Superior temporal gyrus (tissue), 1 donor: ENCODE measurements at regions not wholly inside any gene's neighbourhood (a gene's known extent, or its start where the extent isn't known, plus 50 kb on each side); places are given as distances from the start of the nearest gene placed in this dataset.

Source experiments
- DNase-seq: peaks from one replicate; pipeline ENCODE4 v3.0.0-alpha.2; 2016; ENCODE audit errors: extremely low spot score

DNA sequence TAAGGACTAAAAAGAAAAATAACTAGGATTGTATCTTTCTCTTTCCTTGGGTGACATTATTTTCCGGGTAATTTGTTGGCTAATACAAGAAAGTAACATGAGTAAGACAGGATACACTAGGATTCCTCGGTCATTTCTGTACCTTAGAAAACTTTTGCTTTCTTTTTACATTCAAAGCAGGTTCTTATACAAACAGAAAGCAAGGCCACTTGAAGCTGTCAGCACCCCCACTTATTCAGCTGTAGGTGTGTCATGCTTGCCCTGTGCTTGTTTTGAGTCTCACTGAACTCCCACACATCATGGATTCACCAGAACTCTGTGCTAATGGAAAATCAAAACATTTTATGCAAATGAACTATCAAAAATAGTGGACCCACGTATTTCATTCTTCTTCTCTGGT is 266.8 kb upstream of the CLEC14A start:
- DNase-seq, result no peak

DNA sequence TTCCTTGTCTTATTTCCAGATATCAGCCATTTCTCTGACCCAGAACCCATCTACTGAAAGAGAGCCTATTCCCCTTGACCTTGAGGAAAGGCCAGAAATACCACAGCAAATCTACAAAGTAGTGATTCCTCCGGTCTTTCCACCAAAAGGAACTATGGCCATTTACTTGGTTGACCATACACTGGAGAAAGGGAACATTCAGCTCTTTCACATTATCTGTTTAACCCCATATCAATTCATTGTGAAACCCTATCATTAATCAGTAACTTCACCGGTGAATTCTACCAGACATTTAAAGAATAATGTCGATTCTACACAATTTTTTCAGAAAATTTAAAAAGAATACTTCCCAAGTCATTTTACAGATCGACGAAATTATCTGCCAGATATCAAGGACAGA is 265.7 kb upstream of the CLEC14A start:
- DNase-seq, result no peak

DNA sequence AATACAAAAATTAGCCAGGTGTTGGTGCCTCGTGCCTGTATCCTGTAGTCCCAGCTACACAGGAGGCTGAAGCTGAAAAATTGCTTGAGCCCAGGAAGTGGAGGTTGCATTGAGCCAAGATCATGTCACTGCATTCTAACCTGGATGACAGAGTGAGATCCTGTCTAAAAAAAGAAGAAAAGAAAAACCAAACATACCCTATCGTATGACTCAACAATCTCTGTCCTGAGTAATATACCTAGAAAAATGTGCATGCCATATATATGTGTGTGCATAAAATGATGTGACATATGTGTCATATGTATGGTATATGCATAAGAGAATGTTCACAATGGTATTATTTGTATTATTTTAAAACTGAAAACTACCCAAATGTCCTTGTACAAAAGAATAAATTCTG is 261.5 kb upstream of the CLEC14A start:
- no peak for DNase-seq

DNA sequence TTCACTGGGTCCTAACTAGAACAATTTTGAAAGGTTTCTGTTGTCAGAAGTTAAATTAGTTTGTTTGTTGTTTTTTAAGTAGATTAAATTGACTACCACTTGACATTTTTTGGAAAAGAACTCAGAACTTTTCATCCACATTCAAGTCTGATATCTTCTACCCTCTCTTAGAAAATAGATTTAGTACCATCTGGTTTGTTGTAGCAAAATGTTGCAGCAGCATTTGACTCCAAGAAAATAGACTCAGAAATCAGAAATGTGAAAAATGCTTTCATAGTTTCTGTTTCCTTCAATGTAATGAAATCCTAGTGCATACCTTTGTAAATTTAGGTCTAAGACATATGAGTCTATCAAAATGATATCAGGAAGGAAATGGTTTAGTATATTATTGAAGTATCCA is 256.3 kb upstream of the CLEC14A start:
- DNase-seq, result no peak

DNA sequence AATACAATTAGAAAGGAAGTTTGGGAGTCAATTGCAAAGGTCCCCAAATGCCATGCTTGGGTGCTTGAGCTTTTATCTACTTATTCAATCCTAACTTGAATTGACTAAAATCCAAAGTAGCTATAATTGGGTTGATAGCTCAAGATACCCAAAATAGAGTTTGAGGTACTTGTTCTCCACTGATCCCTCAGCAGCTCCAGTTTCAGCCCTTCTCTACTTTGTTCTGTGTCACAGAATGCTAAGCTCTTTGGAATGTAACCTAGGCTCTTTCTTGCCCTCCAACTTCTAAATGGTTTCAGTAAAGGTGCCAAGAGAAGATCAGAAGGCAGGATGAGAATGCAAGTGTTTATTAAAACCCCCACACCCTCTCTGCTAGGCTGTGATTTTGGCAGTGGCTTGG is 251.4 kb upstream of the CLEC14A start:
- no peak for DNase-seq

DNA sequence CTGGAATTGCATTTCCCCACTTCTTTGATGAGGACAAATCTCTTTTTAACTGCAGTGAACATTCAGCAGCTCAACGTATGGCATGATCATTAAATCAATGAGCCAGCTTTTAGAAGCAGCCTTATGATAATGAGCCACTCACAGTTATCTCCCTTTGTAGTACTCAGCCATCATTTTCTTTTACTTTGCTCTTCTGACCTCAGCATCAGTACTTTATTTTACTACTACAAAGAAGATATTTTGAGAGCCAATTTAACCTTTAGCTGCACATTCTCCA is 250.0 kb upstream of the CLEC14A start:
- no peak for DNase-seq

DNA sequence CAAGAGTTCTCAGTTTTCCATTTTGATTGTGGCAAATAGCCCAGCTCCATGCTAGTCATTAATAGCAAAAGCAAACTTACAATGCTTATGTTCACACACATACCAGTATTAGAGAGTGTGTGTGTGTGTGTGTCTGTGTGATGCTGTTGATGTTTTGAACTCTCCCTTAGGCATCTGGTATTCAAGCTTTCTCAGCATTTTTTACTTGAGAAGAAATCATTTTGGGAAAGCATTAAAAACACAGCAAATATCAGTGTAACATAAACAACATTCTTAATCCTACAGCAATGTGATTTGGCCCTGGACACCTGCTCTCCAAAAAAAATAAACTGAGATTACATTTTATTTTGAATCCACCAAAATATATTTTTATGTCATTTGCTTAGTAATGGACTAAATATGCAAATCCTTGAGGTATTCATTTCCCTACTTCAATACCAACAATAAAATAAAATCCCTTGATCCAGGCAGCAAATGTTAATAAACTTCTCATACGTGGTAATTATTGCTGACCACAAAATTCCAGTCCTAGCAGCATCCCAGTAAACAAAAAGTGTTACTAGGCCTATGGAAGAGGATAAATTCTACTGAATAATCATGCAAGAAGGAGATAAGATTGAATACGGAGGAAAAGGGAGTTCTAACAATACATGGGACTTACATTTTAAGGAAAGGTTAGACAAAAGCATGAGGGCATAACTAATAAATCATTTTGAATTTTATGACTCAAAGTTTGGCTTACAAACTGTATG is 249.5 kb upstream of the CLEC14A start:
- DNase-seq, result no peak

DNA sequence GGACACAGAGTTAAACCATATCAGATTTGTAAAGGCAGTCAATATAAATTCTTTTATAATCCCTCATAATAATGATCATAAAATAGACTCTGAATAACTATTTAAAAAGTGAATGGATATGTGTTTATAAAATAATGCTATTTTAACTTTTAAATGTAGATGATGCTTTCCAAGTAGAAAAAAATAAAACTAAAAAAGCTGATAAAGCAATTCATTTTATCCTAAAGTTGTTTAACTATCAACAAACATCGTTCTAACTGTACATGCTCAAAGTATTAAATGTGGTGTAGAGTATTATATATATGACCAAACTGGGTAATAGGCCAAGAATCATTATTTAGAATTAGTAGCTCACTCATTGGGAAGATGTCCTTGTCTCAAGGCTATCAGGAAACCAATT is 248.3 kb upstream of the CLEC14A start:
- no peak for DNase-seq

DNA sequence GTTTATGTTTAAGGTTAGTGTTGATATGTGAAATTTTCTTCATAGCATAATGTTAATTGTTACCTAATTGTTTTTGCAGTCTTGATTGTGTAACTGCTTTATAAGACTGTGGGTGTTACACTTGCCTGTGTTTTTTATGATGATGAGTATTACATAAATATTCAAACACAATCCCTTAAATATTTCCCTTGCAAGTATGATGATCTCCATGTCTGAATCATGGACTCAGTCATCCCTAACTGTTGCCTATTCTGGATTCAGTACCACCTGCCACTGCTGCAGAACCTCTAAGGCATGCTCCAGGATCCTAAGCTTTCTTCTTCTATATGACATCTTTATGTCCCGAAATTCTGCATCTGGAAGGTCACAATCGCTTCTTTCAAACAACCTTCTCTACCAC is 246.3 kb upstream of the CLEC14A start:
- no peak for DNase-seq

DNA sequence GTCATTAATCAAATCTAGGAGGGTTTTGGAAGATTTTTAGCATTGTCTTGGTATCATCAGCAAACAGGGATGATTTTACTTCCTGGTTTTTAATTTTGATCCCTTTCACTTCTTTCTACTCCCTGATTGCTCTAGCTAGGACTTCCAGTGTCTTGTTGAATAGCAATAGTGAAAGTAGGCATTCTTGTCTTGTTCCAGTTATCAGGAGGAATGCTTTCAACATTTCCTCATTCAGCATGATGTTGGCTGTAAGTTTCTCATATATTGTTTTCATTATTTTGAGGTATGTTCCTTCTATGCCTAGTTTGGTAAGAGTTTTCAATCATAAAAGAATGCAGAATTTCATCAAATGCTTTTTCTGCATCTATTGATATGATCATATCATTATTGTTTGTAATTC is 244.2 kb upstream of the CLEC14A start:
- DNase-seq, result no peak

DNA sequence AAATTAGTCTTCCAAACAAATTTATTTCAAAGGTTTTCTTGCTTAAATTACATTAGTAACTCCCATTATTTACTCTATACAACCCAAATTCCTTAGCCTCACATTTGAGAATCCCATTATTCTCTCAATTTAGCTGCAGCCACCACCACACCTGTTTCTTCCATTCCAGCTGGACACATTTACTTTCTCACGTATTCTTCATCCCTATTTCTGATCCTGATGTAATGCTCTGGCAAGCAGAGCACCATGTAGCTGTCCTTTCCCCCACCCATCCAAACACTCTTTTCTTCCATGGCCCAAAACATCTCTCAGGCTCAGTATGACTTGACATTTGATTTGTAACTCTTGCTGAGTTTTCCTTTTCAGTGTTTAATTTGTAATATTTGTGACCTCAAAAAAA is 240.2 kb upstream of the CLEC14A start:
- DNase-seq, result no peak

DNA sequence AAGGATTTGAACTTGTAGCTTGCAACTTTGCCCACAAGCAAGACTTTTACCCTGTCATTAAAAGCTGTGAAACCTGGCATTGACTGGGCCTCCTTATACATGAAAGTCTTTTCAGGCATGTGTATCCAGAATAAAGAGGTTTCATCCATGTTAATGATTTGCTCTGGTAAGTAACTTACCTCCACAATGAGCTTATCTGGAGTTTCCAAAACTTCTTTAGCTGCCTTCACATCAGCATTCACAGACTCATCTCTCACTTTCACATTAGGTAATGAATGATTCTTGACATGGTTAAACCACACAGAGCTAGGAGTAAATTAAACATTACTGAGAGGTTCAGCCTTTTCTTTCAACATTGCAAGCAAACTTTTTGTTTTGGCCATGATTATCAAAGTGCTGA is 234.4 kb upstream of the CLEC14A start:
- DNase-seq, result no peak

DNA sequence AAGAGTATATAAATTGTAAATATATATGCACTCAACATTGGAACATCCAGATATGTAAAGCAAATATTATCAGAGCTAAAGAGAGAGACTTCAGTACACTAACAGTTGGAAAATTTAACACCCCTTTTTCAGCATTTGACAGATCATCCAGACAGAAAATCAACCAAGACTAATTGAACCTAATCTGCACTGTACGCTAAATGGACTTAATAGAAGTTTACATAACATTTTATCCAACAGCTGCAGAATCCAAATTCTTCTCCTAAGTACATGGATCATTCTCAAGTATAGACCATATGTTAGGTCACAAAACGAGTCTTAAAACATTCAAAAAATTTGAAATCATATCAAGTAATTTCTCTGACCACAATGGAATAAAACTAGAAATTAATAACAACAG is 229.1 kb upstream of the CLEC14A start:
- no peak for DNase-seq

DNA sequence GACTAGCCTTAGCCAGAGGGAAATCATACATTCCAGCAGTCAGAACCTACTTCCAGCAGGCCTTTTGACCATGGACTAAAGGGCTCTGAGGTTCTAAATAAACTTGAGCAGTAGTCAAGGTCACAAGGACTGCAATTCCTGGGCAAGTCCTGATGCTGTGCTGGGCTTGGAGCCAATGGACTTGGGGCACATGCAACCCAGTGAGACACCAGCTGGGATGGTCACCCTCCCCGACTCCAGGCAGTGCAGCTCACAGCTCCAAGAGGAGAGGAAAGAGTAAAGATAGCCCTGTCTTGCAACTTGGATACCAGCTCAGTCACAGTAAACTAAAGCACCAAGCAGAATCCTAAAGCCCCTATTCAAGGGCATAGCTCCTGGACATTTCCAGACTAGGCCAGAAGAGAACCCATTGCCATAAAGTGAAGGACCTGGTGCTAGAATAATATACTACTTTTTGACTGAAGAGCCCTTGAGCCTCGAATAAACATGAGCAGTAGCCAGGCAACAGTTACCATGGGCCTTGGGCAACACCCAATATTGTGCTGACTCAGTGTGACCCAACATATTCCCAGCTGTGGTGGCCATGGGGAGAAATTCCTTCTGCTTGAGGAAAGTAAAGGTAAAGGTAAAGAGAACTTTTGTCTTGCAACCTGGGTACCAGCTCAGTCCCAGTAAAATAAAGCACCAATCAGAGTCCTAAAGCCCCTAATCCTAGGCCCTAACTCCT is 226.2 kb upstream of the CLEC14A start:
- no peak for DNase-seq

DNA sequence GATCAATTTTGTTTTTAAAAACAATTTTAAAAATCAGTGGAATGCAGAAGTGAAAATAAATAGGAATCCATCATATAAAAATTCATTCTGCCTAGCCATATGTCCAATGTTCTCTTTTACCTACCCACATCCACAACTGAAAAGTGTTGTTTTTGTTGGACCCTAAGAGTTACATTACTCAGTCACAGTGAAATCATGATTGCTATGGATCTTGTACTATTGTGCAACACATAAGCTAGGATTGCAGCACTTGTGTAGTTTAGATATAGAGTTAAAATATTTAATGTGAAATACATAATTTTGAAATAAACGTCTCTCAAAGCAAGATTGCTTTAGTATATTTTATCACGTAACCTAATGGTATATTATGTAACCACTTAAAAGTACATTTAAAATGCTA is 213.3 kb upstream of the CLEC14A start:
- DNase-seq, result no peak

DNA sequence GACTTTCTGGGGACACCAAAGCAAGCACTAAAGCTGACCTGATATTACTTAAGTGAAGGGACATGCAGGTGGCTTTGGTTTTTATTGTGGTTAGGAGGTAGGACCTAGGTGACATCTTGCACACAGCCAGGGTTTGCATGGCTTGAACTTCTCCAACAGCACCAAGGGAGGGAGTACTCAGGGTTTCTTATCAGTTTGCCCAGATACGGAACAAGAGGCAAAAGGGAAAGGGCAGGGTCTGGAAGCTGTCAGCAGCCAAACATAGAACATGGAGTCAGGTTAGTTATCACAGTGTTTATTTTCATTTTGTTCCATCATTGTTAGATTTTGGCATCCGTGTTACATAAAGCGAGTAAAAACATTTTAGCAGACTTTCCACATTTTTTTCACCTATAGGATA is 186.3 kb upstream of the CLEC14A start:
- DNase-seq, result no peak

DNA sequence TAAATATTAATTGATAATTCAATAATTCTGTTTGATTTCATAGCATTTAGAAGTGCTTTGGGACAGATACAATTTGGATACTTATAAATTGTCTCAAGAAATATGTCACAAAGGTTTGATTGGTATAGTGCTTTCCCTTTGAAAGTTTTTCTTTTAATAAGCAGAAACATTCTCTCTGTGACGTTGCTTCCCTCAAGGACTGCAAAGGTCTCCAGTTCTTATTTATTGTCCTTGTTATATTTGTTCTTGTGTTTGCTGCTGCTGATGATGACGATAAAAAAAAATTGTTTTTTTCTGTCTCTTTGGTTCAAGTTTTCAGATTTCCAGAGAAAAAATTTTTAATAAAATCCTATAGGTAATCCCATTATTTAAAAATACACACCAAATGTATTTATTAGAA is 176.3 kb upstream of the CLEC14A start:
- no peak for DNase-seq

DNA sequence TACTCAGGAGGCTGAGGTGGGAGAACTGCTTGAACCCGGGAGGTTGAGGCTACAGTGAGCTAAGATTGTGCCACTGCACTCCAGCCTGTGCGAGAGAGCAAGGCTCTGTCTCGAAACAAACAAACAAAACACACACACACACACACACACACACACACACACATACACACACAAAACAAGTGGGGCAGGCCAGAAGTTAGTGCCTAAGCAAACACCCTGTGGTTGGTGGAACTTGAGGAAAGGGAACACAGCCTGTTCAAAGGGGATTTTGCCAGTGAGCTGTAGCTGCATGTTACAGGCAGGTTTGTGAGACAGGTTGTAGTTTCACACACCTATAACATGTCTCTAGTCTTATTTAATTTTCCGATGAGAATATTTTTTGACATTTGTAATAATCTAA is 175.3 kb upstream of the CLEC14A start:
- no peak for DNase-seq

DNA sequence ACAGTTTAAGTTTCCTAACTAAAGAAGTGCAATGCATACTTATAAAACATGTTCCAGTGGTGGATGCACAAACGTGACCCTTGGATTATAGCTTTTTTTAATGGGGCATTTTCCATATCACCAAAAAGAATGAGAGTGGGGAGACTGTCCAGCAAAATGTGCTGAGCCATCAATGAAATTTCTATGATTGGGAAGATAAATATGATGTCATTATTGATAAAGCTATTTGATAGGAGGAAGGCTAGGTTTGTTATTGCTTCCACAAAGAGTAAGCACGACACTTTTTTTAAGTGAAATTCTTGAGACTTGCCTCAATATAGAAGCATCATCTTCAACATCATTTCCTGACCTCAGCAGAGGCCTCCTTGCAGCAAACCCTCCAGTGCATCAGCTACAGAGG is 174.6 kb upstream of the CLEC14A start:
- DNase-seq, result no peak

DNA sequence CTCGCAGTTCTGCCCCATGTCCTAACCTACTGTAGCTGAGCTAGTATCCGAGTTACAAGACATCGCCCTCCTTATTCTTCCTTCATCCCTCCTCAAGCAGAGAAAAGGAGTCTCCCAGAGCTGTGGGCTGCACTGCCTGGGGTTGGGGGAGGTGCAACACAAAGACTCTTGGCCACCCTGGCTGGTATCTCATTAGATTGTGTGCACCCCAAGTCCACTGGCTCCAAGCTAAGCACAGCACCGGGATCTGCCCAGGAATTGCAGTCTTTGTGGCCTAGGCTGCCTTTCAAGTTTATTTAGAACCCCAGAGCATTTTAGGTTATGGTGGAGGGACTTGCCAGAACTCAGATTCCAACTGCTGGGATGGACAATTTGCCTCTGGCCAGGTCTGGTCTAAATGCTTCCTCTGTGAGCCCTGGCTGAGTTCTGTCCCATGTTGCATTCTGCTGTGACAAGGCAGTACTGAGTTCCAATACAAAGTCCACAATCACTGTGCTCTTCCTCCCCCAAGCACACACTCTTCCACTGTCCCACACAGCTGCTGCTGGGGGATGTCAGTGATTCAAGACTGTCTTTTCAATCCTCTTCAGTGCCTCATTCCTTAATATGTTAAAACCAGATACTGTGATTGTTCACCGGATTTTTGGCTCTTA is 169.6 kb upstream of the CLEC14A start:
- no peak for DNase-seq

DNA sequence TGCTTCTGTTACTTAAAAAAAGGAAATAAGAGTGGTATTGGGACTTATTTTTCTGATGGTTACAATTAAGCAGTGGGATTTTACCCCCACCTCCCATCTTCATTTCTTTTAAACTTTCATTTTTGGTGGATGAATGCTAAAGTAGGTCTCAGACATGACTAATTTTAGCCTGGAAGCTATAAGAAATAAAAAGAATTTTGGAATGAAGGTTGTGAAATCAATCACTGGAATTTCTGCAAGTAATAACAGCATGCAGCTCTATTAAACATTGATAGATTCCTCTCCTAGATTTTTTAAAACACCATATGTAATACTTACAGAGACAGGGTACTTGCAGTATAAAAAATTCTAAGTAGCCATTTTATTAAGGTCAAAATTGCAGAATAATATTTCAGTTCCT is 164.2 kb upstream of the CLEC14A start:
- DNase-seq, result no peak

DNA sequence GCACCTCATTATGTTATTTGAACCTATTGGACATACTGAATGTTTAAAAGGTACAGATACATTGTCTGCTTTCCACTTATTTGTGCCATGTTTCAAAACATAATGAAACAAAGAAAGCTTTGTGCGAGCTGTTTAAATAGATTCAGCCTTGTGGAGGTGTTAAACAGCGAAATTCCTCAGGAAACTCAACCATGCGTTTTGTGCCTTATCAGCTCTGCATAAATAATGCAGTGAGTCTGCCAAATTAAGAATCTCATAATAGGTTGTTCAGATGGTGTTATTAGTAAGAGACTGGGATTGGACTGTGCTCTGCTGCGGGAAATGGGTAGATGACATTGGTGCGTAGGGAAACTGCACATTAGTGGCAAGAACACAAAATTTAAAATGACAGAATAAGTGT is 163.7 kb upstream of the CLEC14A start:
- DNase-seq, result no peak

DNA sequence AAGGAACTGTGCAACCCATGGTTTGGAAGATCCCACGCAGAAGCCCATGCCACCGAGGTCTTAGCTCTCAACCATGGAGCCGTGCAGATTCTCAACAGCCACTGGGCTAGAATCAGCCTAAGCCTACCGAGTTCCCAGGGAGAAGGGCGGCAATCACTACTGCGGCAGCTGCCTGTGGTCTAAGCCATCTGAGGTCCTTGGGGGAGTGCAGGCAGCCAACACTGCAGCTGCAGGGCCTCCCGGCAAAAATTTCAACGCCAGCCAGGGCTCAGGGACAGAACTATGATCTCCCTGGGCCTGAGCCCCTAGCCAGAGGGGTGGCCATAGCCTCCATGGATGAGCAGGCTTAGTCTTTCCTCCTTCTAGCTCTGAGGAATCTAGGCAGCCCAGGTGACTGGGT is 156.8 kb upstream of the CLEC14A start:
- no peak for DNase-seq
